Thyroid gland (tissue), 4 donors: ENCODE measurements at regions not wholly inside any gene's neighbourhood (a gene's known extent, or its start where the extent isn't known, plus 50 kb on each side); places are given as distances from the start of the nearest gene placed in this dataset.

Experiments used
- POLR2A ChIP-seq, 2 donors: fragments of 450-650 bp; IDR thresholded peaks; one replicate each; pipeline ENCODE4 v1.6.1; 2017; ENCODE audit warnings: antibody characterized with exemption in 2 of 2, mild to moderate bottlenecking in 2 of 2, moderate library complexity in 1 of 2
- TF ChIP-seq, protein P1 (sequence below), 6 experiments: fragments of 200-600 bp in 3 of 6; fragments of 450-650 bp in 3 of 6; sonication (generic) in 3 of 6; IDR thresholded peaks; one replicate each; pipeline ENCODE4 v1.5.1; 2016 to 2019; ENCODE audit warnings: antibody characterized with exemption in 6 of 6, mild to moderate bottlenecking in 2 of 6, inconsistent platforms in 1 of 6, moderate library complexity in 1 of 6

DNA sequence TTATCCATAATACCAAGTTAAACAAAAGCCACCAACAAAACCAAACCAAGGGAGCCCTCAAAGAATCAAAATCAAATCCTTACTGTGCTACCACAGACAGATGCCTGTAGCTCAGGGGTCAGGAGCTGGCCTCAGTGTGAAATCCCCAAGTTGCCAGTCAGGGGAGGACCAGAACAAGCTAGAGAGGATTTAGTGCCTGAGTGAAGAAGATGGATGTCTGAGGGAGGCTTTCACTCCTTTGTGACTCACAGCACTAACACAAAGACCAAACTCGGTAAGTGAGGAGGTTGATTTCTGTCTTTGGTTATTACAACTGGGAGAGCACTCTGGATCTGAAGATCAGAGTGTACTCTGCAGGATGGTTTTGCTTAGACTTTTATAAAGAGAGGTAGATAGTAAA, 189.9 kb upstream of the ZNF184 start:
- TF ChIP-seq POLR2A (IDR thresholded peaks at IDR 0.05): no peak
- TF ChIP-seq, protein P1, sequence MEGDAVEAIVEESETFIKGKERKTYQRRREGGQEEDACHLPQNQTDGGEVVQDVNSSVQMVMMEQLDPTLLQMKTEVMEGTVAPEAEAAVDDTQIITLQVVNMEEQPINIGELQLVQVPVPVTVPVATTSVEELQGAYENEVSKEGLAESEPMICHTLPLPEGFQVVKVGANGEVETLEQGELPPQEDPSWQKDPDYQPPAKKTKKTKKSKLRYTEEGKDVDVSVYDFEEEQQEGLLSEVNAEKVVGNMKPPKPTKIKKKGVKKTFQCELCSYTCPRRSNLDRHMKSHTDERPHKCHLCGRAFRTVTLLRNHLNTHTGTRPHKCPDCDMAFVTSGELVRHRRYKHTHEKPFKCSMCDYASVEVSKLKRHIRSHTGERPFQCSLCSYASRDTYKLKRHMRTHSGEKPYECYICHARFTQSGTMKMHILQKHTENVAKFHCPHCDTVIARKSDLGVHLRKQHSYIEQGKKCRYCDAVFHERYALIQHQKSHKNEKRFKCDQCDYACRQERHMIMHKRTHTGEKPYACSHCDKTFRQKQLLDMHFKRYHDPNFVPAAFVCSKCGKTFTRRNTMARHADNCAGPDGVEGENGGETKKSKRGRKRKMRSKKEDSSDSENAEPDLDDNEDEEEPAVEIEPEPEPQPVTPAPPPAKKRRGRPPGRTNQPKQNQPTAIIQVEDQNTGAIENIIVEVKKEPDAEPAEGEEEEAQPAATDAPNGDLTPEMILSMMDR (IDR thresholded peaks at IDR 0.05): no peak
